ENCODE measurements at regions not wholly inside any gene's neighbourhood (a gene's known extent, or its start where the extent isn't known, plus 50 kb on each side); places are given as distances from the start of the nearest gene placed in this dataset.

DNA sequence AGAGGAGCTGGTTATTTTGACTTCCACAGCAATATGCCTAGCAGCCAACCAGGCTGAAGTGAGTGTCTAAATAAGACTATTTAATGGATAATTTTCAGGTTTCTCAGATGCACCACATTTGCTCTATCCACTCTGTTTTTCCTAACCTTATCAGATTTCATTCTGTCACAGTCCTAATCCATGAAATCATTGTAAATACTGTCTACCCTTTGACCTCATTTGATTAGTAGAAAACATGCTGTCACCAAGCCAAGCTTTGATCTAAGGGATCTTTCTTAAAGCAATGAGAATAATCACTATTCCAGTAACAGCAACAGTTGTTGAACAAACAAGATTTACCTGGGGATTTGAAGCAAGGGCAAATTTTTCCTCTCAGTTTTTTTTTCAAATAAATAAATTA is 595.6 kb downstream of the LTN1 start:
- no peak for DNase-seq (ENCODE audit: low read depth, low spot score)
- Histone ChIP-seq H3K36me3 (ENCODE audit: control insufficient read depth, insufficient read depth, low read length) (no peaks in the 10 kb centered on the region), H3K27ac (ENCODE audit: low read length) (no peak overlapping the region), H3K9me3 (ENCODE audit: control insufficient read depth, insufficient read depth, low read depth, low read length) (no peaks in the 10 kb centered on the region), H3K4me1 (ENCODE audit: control insufficient read depth, insufficient read depth, low read length) (no peaks in the 10 kb centered on the region), H3K4me3 (ENCODE audit: low read depth in 2 of 2, low read length in 2 of 2) (no peak overlapping the region), H3K27me3 (ENCODE audit: control insufficient read depth, insufficient read depth, low read length) (no peaks in the 10 kb centered on the region)
- POLR2A ChIA-PET = no interaction called here
- CTCF ChIA-PET = no interaction called here
- TF ChIP-seq, protein P1, sequence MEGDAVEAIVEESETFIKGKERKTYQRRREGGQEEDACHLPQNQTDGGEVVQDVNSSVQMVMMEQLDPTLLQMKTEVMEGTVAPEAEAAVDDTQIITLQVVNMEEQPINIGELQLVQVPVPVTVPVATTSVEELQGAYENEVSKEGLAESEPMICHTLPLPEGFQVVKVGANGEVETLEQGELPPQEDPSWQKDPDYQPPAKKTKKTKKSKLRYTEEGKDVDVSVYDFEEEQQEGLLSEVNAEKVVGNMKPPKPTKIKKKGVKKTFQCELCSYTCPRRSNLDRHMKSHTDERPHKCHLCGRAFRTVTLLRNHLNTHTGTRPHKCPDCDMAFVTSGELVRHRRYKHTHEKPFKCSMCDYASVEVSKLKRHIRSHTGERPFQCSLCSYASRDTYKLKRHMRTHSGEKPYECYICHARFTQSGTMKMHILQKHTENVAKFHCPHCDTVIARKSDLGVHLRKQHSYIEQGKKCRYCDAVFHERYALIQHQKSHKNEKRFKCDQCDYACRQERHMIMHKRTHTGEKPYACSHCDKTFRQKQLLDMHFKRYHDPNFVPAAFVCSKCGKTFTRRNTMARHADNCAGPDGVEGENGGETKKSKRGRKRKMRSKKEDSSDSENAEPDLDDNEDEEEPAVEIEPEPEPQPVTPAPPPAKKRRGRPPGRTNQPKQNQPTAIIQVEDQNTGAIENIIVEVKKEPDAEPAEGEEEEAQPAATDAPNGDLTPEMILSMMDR (IDR thresholded peaks at IDR 0.05) = no peak
- TF ChIP-seq TCF7L2 (IDR thresholded peaks at IDR 0.05; ENCODE audit: low read depth, low read length) (no peak), SIN3A (IDR thresholded peaks at IDR 0.05; ENCODE audit: borderline replicate concordance, insufficient read depth, low read depth, low read length) (no peak), POLR2AphosphoS5 (IDR thresholded peaks at IDR 0.05; ENCODE audit: low read depth, low read length) (no peak)
- TF ChIP-seq, protein P2, sequence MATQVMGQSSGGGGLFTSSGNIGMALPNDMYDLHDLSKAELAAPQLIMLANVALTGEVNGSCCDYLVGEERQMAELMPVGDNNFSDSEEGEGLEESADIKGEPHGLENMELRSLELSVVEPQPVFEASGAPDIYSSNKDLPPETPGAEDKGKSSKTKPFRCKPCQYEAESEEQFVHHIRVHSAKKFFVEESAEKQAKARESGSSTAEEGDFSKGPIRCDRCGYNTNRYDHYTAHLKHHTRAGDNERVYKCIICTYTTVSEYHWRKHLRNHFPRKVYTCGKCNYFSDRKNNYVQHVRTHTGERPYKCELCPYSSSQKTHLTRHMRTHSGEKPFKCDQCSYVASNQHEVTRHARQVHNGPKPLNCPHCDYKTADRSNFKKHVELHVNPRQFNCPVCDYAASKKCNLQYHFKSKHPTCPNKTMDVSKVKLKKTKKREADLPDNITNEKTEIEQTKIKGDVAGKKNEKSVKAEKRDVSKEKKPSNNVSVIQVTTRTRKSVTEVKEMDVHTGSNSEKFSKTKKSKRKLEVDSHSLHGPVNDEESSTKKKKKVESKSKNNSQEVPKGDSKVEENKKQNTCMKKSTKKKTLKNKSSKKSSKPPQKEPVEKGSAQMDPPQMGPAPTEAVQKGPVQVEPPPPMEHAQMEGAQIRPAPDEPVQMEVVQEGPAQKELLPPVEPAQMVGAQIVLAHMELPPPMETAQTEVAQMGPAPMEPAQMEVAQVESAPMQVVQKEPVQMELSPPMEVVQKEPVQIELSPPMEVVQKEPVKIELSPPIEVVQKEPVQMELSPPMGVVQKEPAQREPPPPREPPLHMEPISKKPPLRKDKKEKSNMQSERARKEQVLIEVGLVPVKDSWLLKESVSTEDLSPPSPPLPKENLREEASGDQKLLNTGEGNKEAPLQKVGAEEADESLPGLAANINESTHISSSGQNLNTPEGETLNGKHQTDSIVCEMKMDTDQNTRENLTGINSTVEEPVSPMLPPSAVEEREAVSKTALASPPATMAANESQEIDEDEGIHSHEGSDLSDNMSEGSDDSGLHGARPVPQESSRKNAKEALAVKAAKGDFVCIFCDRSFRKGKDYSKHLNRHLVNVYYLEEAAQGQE (IDR thresholded peaks at IDR 0.05; ENCODE audit: insufficient read depth in 1 of 2, low read depth in 2 of 2, low read length in 1 of 2) = no peak
- in situ Hi-C loops (cut with HindIII; ENCODE audit: low pct_unique_long_range_greater_than_20kb, low sequenced_read_pairs) = no loop called here
- BruUV-seq (replicated peaks) = no TSS peak
- ATAC-seq = no peak
- intact Hi-C loops (cut with micrococcal nuclease; ENCODE audit: unreplicated experiment) = no loop called here

DNA sequence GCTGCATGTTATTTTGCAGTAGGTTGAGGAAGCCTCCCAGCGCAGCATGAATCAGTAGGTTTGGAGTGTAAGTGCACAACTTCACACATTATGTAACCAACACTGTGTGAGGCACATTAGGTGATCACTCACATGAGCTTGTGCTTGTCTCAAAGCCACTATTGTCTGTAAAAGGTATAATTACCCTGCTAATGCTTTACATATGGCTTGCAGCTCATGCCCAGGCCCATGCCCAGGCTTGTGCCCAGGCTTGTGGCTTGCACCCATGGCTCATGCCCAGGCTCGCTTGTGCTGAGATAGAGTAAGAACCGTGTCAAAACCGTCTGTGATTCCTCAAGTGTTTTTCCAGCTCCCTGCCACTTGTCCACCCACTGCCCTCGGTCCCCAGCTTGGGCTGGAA is 596.3 kb downstream of the LTN1 start:
- intact Hi-C loops (cut with micrococcal nuclease; ENCODE audit: unreplicated experiment) = no loop called here
- Histone ChIP-seq H3K9me3 (ENCODE audit: control insufficient read depth, insufficient read depth, low read depth, low read length) (no peaks in the 10 kb centered on the region), H3K4me3 (ENCODE audit: low read depth in 2 of 2, low read length in 2 of 2) (no peak overlapping the region), H3K36me3 (ENCODE audit: control insufficient read depth, insufficient read depth, low read length) (no peaks in the 10 kb centered on the region), H3K27me3 (ENCODE audit: control insufficient read depth, insufficient read depth, low read length) (no peaks in the 10 kb centered on the region), H3K27ac (ENCODE audit: low read length) (no peak overlapping the region), H3K4me1 (ENCODE audit: control insufficient read depth, insufficient read depth, low read length) (no peaks in the 10 kb centered on the region)
- no peak for ATAC-seq
- in situ Hi-C loops (cut with HindIII; ENCODE audit: low pct_unique_long_range_greater_than_20kb, low sequenced_read_pairs) = no loop called here
- ChIA-PET POLR2A (no interaction called here), CTCF (no interaction called here)
- DNase-seq (ENCODE audit: low read depth, low spot score) = no peak
- BruUV-seq (replicated peaks) = no TSS peak
- no peak for TF ChIP-seq SIN3A (IDR thresholded peaks at IDR 0.05; ENCODE audit: borderline replicate concordance, insufficient read depth, low read depth, low read length)
- no peak for TF ChIP-seq TCF7L2 (IDR thresholded peaks at IDR 0.05; ENCODE audit: low read depth, low read length)
- TF ChIP-seq POLR2AphosphoS5 (IDR thresholded peaks at IDR 0.05; ENCODE audit: low read depth, low read length) = no peak
- TF ChIP-seq, protein P1 (IDR thresholded peaks at IDR 0.05) = no peak
- TF ChIP-seq, protein P2 (IDR thresholded peaks at IDR 0.05; ENCODE audit: insufficient read depth in 1 of 2, low read depth in 2 of 2, low read length in 1 of 2) = no peak
